Endothelial cell (in vitro differentiated cells): ENCODE measurements at regions not wholly inside any gene's neighbourhood (a gene's known extent, or its start where the extent isn't known, plus 50 kb on each side); places are given as distances from the start of the nearest gene placed in this dataset.

ENCODE experiments used
- DNase-seq: peaks from one replicate; pipeline ENCODE4 v3.0.0; 2021; ENCODE audit warnings: low spot score
- H3K27ac Mint-ChIP-seq: one replicate; pipeline ENCODE4 v1.8.0; 2021; ENCODE audit warnings: mixed read lengths, inconsistent platforms; ENCODE audit not compliant: unreplicated experiment
- H3K27me3 Mint-ChIP-seq: one replicate; pipeline ENCODE4 v1.8.0; 2021; ENCODE audit warnings: mild to moderate bottlenecking, moderate library complexity, mixed read lengths, inconsistent platforms; ENCODE audit not compliant: unreplicated experiment
- H3K36me3 Mint-ChIP-seq: one replicate; pipeline ENCODE4 v1.8.0; 2021; ENCODE audit warnings: mild to moderate bottlenecking, low read depth, mixed read lengths, inconsistent platforms; ENCODE audit not compliant: unreplicated experiment
- H3K4me1 Mint-ChIP-seq: one replicate; pipeline ENCODE4 v1.8.0; 2021; ENCODE audit warnings: mild to moderate bottlenecking, mixed read lengths, inconsistent platforms; ENCODE audit not compliant: unreplicated experiment
- H3K4me3 Mint-ChIP-seq: one replicate; pipeline ENCODE4 v1.8.0; 2021; ENCODE audit warnings: mild to moderate bottlenecking, mixed read lengths, inconsistent platforms; ENCODE audit not compliant: unreplicated experiment
- H3K9me3 Mint-ChIP-seq: one replicate; pipeline ENCODE4 v1.8.0; 2021; ENCODE audit warnings: mixed read lengths, inconsistent platforms; ENCODE audit not compliant: unreplicated experiment
- CTCF ChIP-seq: fragments of 200-600 bp; sonication (generic); IDR thresholded peaks from one replicate; pipeline ENCODE4 v1.5.0; 2021; ENCODE audit warnings: antibody characterized with exemption; ENCODE audit not compliant: unreplicated experiment

DNA sequence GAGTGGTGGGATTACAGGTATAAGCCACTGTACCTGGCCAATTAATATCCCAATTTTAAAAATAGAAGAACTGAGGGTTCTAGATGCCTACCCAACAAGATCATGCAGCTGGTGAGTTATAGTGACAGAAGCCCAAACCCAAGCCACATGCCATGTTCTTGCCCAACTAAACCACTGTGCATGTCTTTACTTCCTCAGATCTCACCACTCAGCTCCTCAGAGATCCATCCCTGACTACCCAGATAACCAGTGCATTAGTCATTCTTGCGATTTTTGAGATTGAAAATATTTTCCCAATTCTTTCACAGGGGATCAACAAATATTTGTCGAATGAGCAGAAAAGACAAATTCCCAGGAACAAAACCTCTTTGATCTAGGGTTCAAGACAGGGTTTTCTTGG is 303.1 kb downstream of the CBLN1 start:
- no peaks in the 10 kb centered on the region for H3K36me3 Mint-ChIP-seq
- TF ChIP-seq CTCF: no peak
- DNase-seq: no peak
- H3K9me3 Mint-ChIP-seq: no peaks in the 10 kb centered on the region
- no peak overlapping the region for H3K4me3 Mint-ChIP-seq
- peaks cover 2% of the 10 kb centered on the region for H3K27me3 Mint-ChIP-seq
- no peaks in the 10 kb centered on the region for H3K4me1 Mint-ChIP-seq
- H3K27ac Mint-ChIP-seq: no peak overlapping the region

DNA sequence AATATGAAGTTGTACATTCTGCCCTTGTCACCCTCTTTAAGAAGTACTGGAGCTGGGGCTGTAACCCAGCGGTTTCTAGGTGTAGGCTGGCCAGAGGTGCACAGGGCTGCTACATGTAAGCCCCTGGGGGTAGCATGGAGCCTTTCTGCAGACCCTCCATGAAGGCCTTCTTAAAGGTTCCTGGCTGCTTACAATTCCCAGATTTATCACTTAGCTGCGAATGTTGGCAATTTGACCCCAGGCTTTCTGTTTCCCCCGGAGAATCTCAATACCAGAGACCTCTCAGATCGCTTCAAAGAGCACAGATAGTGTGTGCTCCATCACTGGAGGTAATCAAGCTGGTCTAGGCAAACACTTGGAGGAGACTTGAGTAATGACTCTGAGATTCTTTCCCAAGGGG is 309.4 kb downstream of the CBLN1 start:
- no peaks in the 10 kb centered on the region for H3K9me3 Mint-ChIP-seq
- TF ChIP-seq CTCF: no peak
- peaks cover 2% of the 10 kb centered on the region for H3K27me3 Mint-ChIP-seq
- H3K4me3 Mint-ChIP-seq: no peak overlapping the region
- no peak overlapping the region for H3K27ac Mint-ChIP-seq
- H3K4me1 Mint-ChIP-seq: no peaks in the 10 kb centered on the region
- H3K36me3 Mint-ChIP-seq: no peaks in the 10 kb centered on the region
- DNase-seq: no peak

DNA sequence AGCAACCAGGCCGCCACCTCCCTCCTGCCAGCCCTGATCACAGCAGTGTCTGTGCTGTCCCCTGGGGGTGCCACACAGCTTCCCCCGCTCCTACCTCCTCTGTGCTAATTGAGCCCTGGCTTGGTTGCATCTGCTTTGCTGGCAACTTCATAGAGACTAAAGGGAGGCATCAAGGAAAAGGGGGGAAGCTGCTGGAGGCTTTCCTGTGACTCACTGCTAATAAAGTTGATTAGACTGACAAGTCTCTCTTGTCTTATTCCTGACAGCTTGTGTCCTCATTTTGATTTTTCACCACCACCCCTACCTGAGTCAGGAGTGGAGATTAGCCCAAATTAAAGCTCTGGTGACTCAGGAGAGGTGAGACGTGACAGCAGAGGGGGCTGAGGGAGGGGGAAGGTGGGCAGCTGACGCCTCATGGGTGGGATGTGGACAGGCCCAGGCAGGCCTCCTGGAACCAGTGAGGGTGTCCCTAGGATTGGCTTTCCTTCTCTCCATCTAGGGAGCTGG is 310.0 kb downstream of the CBLN1 start:
- H3K4me3 Mint-ChIP-seq: no peak overlapping the region
- no peak for TF ChIP-seq CTCF
- H3K9me3 Mint-ChIP-seq: no peaks in the 10 kb centered on the region
- DNase-seq: no peak
- no peak overlapping the region for H3K27ac Mint-ChIP-seq
- H3K36me3 Mint-ChIP-seq: no peaks in the 10 kb centered on the region
- no peaks in the 10 kb centered on the region for H3K4me1 Mint-ChIP-seq
- peaks cover 2% of the 10 kb centered on the region for H3K27me3 Mint-ChIP-seq

- Mint-ChIP-seq H3K36me3 (no peaks in the 10 kb centered on the region), H3K4me3 (no peak overlapping the region), H3K4me1 (no peaks in the 10 kb centered on the region), H3K27ac (no peak overlapping the region), H3K9me3 (no peaks in the 10 kb centered on the region), H3K27me3 (peaks cover 2% of the 10 kb centered on the region)
- no peak for DNase-seq
- no peak for TF ChIP-seq CTCF
Observed at GRCh38 chr16:48970216-48970615, 311.4 kb downstream of the CBLN1 start.

DNA sequence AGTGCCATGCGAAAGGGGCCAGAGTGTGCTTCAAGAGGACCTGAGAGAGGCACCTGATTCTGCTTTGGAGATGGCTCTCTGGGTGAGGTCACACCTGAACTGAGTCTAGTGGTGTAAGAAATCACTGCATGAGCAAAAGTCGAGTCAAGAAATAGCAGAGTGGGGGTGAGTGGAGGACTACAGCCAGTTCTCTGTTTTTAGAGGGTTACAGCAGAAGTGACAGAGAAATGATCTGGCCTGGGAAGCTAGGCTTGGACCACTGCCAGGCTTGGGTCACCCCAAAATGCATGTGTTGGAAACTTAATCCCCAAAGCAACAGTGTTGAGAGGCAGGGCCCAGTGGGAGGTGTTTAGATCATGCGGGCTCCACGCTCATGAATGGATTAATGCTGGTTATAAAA is 312.0 kb downstream of the CBLN1 start:
- H3K4me1 Mint-ChIP-seq: no peaks in the 10 kb centered on the region
- H3K4me3 Mint-ChIP-seq: no peak overlapping the region
- peaks cover 3% of the 10 kb centered on the region for H3K27me3 Mint-ChIP-seq
- H3K27ac Mint-ChIP-seq: no peak overlapping the region
- DNase-seq: no peak
- no peak for TF ChIP-seq CTCF
- H3K36me3 Mint-ChIP-seq: no peaks in the 10 kb centered on the region
- H3K9me3 Mint-ChIP-seq: no peaks in the 10 kb centered on the region
